GM12878 (cell line): ENCODE measurements at regions not wholly inside any gene's neighbourhood (a gene's known extent, or its start where the extent isn't known, plus 50 kb on each side); places are given as distances from the start of the nearest gene placed in this dataset.

Experiments
- ATAC-seq: fragments of 200-7000 bp; cut with Tn5 transposase; 3 replicates; pipeline ENCODE4 v1.9.1; 2020; ENCODE audit warnings: mild to moderate bottlenecking, moderate library complexity
- BruUV-seq: library from RNA; stranded (reverse); fragments of 400-500 nt; replicated peaks from 2 replicates; lab custom pipeline; 2021; lab: Mats Ljungman, UMichigan
- CTCF ChIA-PET: fragments of 300-600 bp; sonication (Branson Sonifier 250); formaldehyde crosslinking; extraction: SDS; loops from one replicate; lab custom pipeline; 2021; ENCODE audit warnings: inconsistent platforms; lab: Yijun Ruan, JAX
- POLR2A ChIA-PET: fragments of 350-600 bp; formaldehyde crosslinking; extraction: SDS; loops from one replicate; lab custom pipeline; 2021; ENCODE audit warnings: inconsistent platforms; lab: Charles Lee
- RAD21 ChIA-PET: fragments of 300-600 bp; sonication (Branson Sonifier 250); formaldehyde crosslinking; loops from one replicate; lab custom pipeline; 2023; ENCODE audit warnings: antibody characterized with exemption; ENCODE audit not compliant: unreplicated experiment; lab: Charles Lee
- SMC1A ChIA-PET: fragments of 300-600 bp; sonication (Branson Sonifier 250); formaldehyde crosslinking; loops from one replicate; lab custom pipeline; 2023; ENCODE audit not compliant: unreplicated experiment, uncharacterized antibody; lab: Charles Lee
- DNase-seq: peaks from one replicate; pipeline ENCODE4 v3.0.0-alpha.2; 2011; ENCODE audit warnings: low read depth, low spot score
- FAIRE-seq: peaks from 3 replicates; lab custom pipeline; 2011; peaks lifted over from hg19 to GRCh38; lab: Jason Lieb, UNC
- H2AFZ ChIP-seq: 2 replicates; pipeline ENCODE4 v1.6.0; 2011; ENCODE audit warnings: low read depth, low read length, control low read depth; ENCODE audit not compliant: control insufficient read depth
- H3K27ac ChIP-seq: 2 replicates; pipeline ENCODE4 v1.5.1; 2011; ENCODE audit warnings: control low read depth; ENCODE audit not compliant: control insufficient read depth, insufficient read depth
- H3K27me3 ChIP-seq, 2 experiments: replicated peaks in 1 of 2; 2 replicates each; pipeline versions ENCODE4 v1.6.0 to v1.6.1; 2011; ENCODE audit warnings: low read length in 1 of 2; ENCODE audit not compliant: control insufficient read depth in 2 of 2, insufficient read depth in 2 of 2
- H3K36me3 ChIP-seq, 2 experiments: 2 replicates each; pipeline ENCODE4 v1.5.1; 2011; ENCODE audit warnings: low read length in 1 of 2; ENCODE audit not compliant: control insufficient read depth in 2 of 2, insufficient read depth in 2 of 2
- H3K4me1 ChIP-seq: 2 replicates; pipeline ENCODE4 v1.6.1; 2011; ENCODE audit warnings: mild to moderate bottlenecking, low read length, moderate library complexity, mixed read lengths; ENCODE audit not compliant: control insufficient read depth, insufficient read depth
- H3K4me2 ChIP-seq: 2 replicates; pipeline ENCODE4 v1.6.0; 2011; ENCODE audit warnings: control low read depth; ENCODE audit not compliant: control insufficient read depth, insufficient read depth
- H3K4me3 ChIP-seq: fragments of 200-600 bp; sonication (generic); 2 replicates; pipeline ENCODE4 v1.5.1; 2016
- H3K79me2 ChIP-seq: 2 replicates; pipeline ENCODE4 v1.6.0; 2011; ENCODE audit warnings: low read length; ENCODE audit not compliant: control insufficient read depth, insufficient read depth
- H3K9ac ChIP-seq: 2 replicates; pipeline ENCODE4 v1.8.0; 2011; ENCODE audit warnings: low read length, control low read depth, mixed read lengths; ENCODE audit not compliant: control insufficient read depth, insufficient read depth
- H3K9me3 ChIP-seq: replicated peaks from 3 replicates; pipeline ENCODE4 v1.5.1; 2011; ENCODE audit warnings: mild to moderate bottlenecking, low read length; ENCODE audit not compliant: control insufficient read depth, insufficient read depth
- H4K20me1 ChIP-seq: 2 replicates; pipeline ENCODE4 v1.6.0; 2011; ENCODE audit not compliant: control insufficient read depth, insufficient read depth
- NR2C2 ChIP-seq: IDR thresholded peaks from 2 replicates; pipeline ENCODE4 v1.6.1; 2011; ENCODE audit warnings: borderline replicate concordance, low read depth; ENCODE audit not compliant: control insufficient read depth, insufficient read length
- ZBTB4 ChIP-seq: fragments of 450-650 bp; formaldehyde crosslinking; IDR thresholded peaks from 2 replicates; pipeline ENCODE4 v1.4.0; 2022; ENCODE audit warnings: mild to moderate bottlenecking, moderate library complexity
- WGBS: methylation state at CpG from one replicate; pipeline ENCODE4 v1.1.6; 2016; ENCODE audit warnings: low lambda C conversion rate; ENCODE audit not compliant: insufficient replicate concordance, insufficient coverage; ENCODE audit errors: missing lambda C conversion rate; 5-methylcytosine and 5-hydroxymethylcytosine counted together
- in situ Hi-C: fragments of 300-500 bp; cut with MboI; formaldehyde crosslinking; loops from 9 replicates; pipeline ENCODE4 v1.14.3; 2018; ENCODE audit warnings: mixed read lengths
- intact Hi-C: fragments of 100-400 bp; cut with micrococcal nuclease; formaldehyde crosslinking; loops from one replicate; pipeline ENCODE4 v1.14.2; 2022; ENCODE audit not compliant: unreplicated experiment
- TF ChIP-seq, protein P1 (sequence below): IDR thresholded peaks from 2 replicates; pipeline ENCODE4 v1.6.1; 2011; ENCODE audit warnings: borderline replicate concordance, low read depth, mild to moderate bottlenecking, moderate library complexity, mixed read lengths, low read length; ENCODE audit not compliant: insufficient read depth; ENCODE audit errors: extremely low read length
- TF ChIP-seq, protein P2 (sequence below): fragments of 450-650 bp; IDR thresholded peaks from 2 replicates; pipeline ENCODE4 v1.6.1; 2017; ENCODE audit warnings: borderline replicate concordance

DNA sequence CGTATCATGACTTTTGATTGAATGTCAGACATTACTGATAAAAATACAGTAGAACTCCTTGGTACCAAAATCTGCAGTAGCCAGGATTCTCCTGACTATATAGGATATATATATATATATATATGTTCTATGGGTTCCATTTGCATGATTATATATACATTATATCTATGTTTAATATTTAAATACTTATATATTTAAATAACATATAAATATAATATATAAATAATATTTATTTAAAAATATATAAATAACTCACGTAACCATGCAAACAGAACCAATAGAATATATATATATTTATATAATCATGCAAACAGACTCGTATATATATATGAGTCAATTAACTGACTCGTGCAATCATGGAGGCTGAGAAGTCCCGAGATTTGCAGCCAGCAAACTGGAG is 278.8 kb upstream of the PLXNA2 start:
- H2AFZ ChIP-seq, result no peak overlapping the region
- SMC1A ChIA-PET, result no interaction called here
- no peak overlapping the region for H3K9ac ChIP-seq
- no peaks in the 10 kb centered on the region; a peak in 2 of 4 replicates for H3K27me3 ChIP-seq
- H3K36me3 ChIP-seq, result no peaks in the 10 kb centered on the region
- intact Hi-C loops, result no loop called here
- BruUV-seq, result no TSS peak
- no peaks in the 10 kb centered on the region for H3K79me2 ChIP-seq
- no peaks in the 10 kb centered on the region for H3K9me3 ChIP-seq
- DNase-seq (no peak), FAIRE-seq (no peak), ATAC-seq (no peak)
- no peak overlapping the region for H3K27ac ChIP-seq
- RAD21 ChIA-PET, result no interaction called here
- no peaks in the 10 kb centered on the region for H3K4me1 ChIP-seq
- in situ Hi-C loops, result no loop called here
- no peak overlapping the region for H3K4me3 ChIP-seq
- CTCF ChIA-PET, result no interaction called here
- no peak overlapping the region for H3K4me2 ChIP-seq
- POLR2A ChIA-PET, result no interaction called here
- WGBS, result 17% methylated on average over 5 of the region's 5 CpGs
- no peak for TF ChIP-seq ZBTB4 (CRISPR knock-in tag)
- TF ChIP-seq, protein P1, sequence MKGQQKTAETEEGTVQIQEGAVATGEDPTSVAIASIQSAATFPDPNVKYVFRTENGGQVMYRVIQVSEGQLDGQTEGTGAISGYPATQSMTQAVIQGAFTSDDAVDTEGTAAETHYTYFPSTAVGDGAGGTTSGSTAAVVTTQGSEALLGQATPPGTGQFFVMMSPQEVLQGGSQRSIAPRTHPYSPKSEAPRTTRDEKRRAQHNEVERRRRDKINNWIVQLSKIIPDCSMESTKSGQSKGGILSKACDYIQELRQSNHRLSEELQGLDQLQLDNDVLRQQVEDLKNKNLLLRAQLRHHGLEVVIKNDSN, result no peak
- no peak for TF ChIP-seq NR2C2
- TF ChIP-seq, protein P2, sequence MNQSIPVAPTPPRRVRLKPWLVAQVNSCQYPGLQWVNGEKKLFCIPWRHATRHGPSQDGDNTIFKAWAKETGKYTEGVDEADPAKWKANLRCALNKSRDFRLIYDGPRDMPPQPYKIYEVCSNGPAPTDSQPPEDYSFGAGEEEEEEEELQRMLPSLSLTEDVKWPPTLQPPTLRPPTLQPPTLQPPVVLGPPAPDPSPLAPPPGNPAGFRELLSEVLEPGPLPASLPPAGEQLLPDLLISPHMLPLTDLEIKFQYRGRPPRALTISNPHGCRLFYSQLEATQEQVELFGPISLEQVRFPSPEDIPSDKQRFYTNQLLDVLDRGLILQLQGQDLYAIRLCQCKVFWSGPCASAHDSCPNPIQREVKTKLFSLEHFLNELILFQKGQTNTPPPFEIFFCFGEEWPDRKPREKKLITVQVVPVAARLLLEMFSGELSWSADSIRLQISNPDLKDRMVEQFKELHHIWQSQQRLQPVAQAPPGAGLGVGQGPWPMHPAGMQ, result no peak
- no peaks in the 10 kb centered on the region for H4K20me1 ChIP-seq
